ENCODE measurements at regions not wholly inside any gene's neighbourhood (a gene's known extent, or its start where the extent isn't known, plus 50 kb on each side); places are given as distances from the start of the nearest gene placed in this dataset.

DNA sequence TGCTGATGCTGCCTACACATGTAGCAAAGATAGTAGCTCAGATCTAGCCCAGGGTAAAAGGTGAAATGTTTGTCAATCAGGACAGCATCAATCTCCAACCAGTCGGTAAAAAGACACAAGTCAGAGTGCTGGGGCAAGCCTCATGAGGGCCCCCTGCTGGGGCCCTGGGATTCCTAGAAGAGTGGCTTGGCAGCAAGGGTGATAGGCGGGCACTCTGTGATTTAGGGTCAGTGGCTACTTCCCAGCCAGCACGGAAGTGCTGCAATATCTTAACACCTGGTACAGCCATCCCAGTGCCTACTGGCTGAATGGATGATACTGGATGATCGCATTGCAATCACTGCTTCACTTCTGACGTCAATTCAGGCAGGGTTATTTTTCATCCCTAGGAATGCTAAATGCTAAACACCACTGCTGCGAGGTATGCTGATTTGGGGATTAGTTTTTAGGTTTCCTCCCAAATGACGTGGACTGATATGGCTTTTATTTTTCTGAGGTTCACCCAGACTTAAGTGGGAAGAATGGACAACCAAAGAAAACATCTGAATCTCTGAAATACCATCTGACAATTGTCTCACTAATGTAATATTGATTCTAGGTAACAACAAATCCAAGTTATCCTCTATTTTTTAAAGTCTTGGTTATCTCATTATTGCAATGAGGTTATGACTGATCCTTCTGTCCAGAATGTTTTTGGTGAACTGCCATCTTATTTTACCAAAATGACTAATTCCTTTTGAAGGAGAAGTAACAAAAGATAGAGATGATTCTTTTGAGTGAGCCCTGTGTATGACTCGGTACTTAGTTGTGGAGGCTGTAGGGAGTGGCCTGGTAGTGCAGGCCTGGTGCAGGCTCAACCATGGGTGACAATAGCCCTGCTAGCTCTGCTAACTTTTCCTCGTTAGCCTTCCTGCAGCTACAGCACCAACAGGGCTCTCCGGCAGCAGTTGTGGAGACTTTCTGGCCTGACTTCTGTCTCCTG, 432.5 kb downstream of the FGF9 start:
- DNase-seq (ENCODE audit: low read depth) = peak; percentile 14
- no peak overlapping the region for H3K4me3 ChIP-seq (ENCODE audit: low read length)
- TF ChIP-seq, protein P1, sequence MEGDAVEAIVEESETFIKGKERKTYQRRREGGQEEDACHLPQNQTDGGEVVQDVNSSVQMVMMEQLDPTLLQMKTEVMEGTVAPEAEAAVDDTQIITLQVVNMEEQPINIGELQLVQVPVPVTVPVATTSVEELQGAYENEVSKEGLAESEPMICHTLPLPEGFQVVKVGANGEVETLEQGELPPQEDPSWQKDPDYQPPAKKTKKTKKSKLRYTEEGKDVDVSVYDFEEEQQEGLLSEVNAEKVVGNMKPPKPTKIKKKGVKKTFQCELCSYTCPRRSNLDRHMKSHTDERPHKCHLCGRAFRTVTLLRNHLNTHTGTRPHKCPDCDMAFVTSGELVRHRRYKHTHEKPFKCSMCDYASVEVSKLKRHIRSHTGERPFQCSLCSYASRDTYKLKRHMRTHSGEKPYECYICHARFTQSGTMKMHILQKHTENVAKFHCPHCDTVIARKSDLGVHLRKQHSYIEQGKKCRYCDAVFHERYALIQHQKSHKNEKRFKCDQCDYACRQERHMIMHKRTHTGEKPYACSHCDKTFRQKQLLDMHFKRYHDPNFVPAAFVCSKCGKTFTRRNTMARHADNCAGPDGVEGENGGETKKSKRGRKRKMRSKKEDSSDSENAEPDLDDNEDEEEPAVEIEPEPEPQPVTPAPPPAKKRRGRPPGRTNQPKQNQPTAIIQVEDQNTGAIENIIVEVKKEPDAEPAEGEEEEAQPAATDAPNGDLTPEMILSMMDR (conservative IDR thresholded peaks at IDR 0.05; ENCODE audit: low read length) = no peak

DNA sequence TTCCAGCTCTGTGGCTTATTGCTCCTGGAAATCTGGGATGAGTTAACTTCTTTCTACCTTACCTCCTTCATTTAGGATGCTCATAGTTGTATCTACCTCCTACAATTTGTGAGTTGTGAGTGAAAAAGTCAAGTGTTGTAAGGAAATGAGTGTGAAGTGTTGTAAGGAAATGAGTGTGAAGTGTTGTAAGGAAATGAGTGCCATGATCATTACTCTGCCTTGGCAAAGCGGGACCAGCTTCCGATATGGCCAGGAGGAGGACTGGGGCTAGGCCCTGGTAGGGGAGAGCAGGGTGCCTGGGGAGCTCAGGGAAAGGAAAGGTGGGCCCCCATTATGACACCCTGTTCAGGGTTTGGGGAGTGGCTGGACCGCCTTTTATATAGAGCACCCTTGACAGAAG, 435.2 kb downstream of the FGF9 start:
- no peak overlapping the region for H3K4me3 ChIP-seq (ENCODE audit: low read length)
- no peak for DNase-seq (ENCODE audit: low read depth)
- TF ChIP-seq, protein P1 (conservative IDR thresholded peaks at IDR 0.05; ENCODE audit: low read length) = no peak

DNA sequence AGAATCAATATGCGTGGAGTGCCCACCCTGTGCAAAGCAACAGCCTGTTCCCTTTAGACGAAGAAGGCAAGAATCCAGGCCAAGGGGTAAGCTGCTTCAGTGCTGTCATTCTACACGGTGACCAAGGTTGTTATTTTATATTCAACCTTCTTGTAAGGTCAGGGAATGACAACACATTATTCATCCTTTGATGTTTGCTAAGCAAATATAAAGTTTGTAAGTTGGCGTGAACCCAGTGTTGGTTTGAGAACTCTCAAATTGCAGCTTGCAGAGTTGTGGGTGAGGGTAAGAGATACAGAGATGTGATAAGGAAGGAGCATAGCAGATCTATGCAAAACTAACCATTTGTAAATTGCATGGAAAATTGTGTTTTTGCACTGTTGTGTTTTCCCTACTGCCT, 436.7 kb downstream of the FGF9 start:
- DNase-seq (ENCODE audit: low read depth) = no peak
- H3K4me3 ChIP-seq (ENCODE audit: low read length) = no peak overlapping the region
- TF ChIP-seq, protein P1 (conservative IDR thresholded peaks at IDR 0.05; ENCODE audit: low read length) = no peak

DNA sequence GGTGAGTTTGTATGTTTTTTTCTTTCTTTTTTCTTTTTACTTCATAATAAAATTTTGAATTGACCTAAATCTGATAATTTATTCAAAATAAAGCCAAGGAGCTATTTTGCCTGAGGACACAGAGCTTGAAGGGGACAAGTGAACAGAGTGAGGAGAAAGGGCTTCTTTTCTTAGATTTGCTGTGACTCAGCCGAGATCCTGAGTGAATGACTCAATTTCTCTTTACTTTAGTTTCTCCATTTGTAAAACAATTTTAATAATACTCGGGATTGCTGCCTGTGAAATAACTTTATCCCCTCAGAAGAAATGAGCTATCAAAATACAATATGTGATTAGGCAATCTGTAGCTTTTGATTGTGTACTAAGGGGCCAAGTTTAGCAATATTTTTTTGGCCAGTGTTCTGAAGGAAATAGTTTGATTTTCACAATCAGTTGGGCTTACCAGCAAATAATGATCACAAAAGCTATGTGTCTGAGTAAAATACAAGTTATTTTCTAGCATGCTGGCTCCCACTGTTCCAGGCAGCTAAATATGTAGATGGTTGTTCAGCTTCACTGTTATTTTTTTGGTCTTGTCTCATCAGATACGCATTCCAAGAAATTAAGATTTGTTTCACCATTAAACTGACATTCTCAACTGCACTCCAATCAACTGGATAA, 437.5 kb downstream of the FGF9 start:
- DNase-seq (ENCODE audit: low read depth) = peak; percentile 72
- TF ChIP-seq, protein P1 (conservative IDR thresholded peaks at IDR 0.05; ENCODE audit: low read length) = no peak
- H3K4me3 ChIP-seq (ENCODE audit: low read length) = no peak overlapping the region

DNA sequence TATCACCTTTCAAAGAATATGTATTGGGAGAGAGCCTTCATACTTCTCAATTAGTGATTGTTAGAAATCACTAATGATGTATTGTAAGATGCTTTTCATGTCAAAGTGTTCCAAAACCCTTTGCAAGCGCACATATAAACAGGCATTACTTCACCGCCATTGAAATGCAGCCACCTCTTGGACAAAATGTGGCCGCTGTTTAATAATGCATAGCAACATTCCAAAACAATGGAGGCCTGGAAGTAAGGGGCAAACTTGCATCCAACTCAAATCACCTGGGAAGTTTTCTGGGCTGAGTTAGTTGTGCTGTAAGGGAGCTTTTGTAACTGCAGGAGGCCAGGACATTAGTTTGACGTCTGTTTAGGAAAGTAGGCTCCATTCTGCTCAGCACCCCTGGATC, 438.1 kb downstream of the FGF9 start:
- no peak for DNase-seq (ENCODE audit: low read depth)
- H3K4me3 ChIP-seq (ENCODE audit: low read length) = no peak overlapping the region
- TF ChIP-seq, protein P1 (conservative IDR thresholded peaks at IDR 0.05; ENCODE audit: low read length) = no peak

DNA sequence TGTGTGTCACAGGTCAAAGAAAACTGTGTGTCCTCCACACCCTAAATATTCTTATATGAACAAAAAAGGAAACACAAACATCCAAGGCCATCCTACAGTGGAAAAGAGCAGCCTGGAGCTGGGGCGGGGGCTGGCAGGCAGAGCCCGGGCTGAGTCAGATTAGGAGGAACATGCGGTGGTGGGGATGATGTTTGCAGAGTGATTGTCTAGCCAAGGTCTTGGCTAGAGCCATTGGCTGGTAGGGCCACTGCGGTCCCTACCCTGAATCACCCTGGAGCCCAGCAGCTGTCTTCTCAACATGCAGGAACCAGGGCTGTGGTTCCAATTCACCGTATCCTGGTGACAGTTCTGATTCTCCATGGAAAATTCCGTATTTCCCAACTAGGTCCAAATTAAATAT, 439.5 kb downstream of the FGF9 start:
- peak; percentile 15 for DNase-seq (ENCODE audit: low read depth)

More for the DNA sequence above, 439.5 kb downstream of the FGF9 start:
- TF ChIP-seq, protein P1 (conservative IDR thresholded peaks at IDR 0.05; ENCODE audit: low read length) = no peak
- no peak overlapping the region for H3K4me3 ChIP-seq (ENCODE audit: low read length)

All from AG10803 (cell line).